ENCODE measurements at regions not wholly inside any gene's neighbourhood (a gene's known extent, or its start where the extent isn't known, plus 50 kb on each side); places are given as distances from the start of the nearest gene placed in this dataset.
"Not testable (repeated sequence)": the region's sequence is repeated elsewhere in the genome, so short reads cannot be mapped to it uniquely, and the experiment has no call there.

GRCh38 chr6:92977018-92977417 lies 442.3 kb downstream of the EPHA7 start:
- H3K4me1 ChIP-seq, result no peaks in the 10 kb centered on the region
- FAIRE-seq (no peak), ATAC-seq (no peak), DNase-seq (no peak)
- H3K27ac ChIP-seq, result no peak overlapping the region
- H3K36me3 ChIP-seq, result no peaks in the 10 kb centered on the region
- no peaks in the 10 kb centered on the region for H3K9me3 ChIP-seq
- H3K27me3 ChIP-seq, result no peaks in the 10 kb centered on the region
- intact Hi-C loops (cut with DNase I), result no loop called here
- H3K4me3 ChIP-seq, result no peak overlapping the region
- no peak for TF ChIP-seq CTCF (IDR thresholded peaks at IDR 0.05)
- 4 to 15% methylated on average over 1 of the region's 1 CpG for WGBS, 2 donors

- no peak overlapping the region for H3K4me3 ChIP-seq
- intact Hi-C loops (cut with DNase I), result no loop called here
- FAIRE-seq, result no peak
Measured at GRCh38 chr6:92967362-92967761, 452.0 kb downstream of the EPHA7 start.

DNA sequence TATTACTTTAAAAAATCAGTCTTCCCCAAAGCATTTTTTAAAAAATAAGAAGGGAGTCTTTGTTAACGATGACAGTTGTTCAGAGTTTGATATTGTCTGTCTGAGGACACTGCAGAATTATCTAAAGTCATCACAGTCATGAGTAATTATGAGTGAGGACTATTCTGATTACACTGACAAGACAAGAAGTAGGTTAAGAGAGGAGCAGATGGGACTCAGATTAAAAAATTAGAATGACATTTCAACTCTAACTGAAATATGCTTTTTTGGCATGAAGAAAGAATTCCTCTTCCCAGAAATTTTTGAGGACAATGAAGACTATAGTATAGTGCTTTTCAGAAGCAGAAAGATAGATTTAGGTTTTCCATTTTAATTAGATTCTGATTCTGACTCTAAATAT lies 456.5 kb downstream of the EPHA7 start:
- TF ChIP-seq CTCF (IDR thresholded peaks at IDR 0.05), result no peak
- Histone ChIP-seq H3K9me3 (no peaks in the 10 kb centered on the region), H3K4me3 (no peak overlapping the region), H3K36me3 (no peaks in the 10 kb centered on the region), H3K27me3 (no peaks in the 10 kb centered on the region), H3K27ac (no peak overlapping the region), H3K4me1 (no peaks in the 10 kb centered on the region)
- FAIRE-seq (no peak), DNase-seq (no peak), ATAC-seq (no peak)
- 41 to 63% methylated on average over 1 of the region's 1 CpG for WGBS, 2 donors
- intact Hi-C loops (cut with DNase I), result no loop called here

More at GRCh38 chr6:92967362-92967761, 452.0 kb downstream of the EPHA7 start:
- H3K36me3 ChIP-seq, result no peaks in the 10 kb centered on the region
- H3K4me1 ChIP-seq, result no peaks in the 10 kb centered on the region
- no peaks in the 10 kb centered on the region for H3K9me3 ChIP-seq
- ATAC-seq (no peak), DNase-seq (no peak)
- TF ChIP-seq CTCF (IDR thresholded peaks at IDR 0.05), result no peak
- H3K27me3 ChIP-seq, result no peaks in the 10 kb centered on the region
- no peak overlapping the region for H3K27ac ChIP-seq

- ATAC-seq; H3K27me3 ChIP-seq; H3K27ac ChIP-seq; FAIRE-seq; intact Hi-C loops (cut with DNase I); H3K4me1 ChIP-seq; H3K36me3 ChIP-seq; H3K4me3 ChIP-seq; H3K9me3 ChIP-seq: not testable (repeated sequence)
- 70 to 83% methylated on average over 7 of the region's 7 CpGs for WGBS, 2 donors
- peak in 1 of 6 donors; percentile 34 for DNase-seq
Measured at GRCh38 chr6:92952111-92952510, 467.2 kb downstream of the EPHA7 start.

GRCh38 chr6:92945799-92946198 lies 473.6 kb downstream of the EPHA7 start:
- WGBS, 2 donors, result 81 to 94% methylated on average over 3 of the region's 3 CpGs
- FAIRE-seq, result no peak

More at GRCh38 chr6:92945799-92946198, 473.6 kb downstream of the EPHA7 start:
- DNase-seq (no peak), ATAC-seq (no peak)
- Histone ChIP-seq H3K27me3 (no peaks in the 10 kb centered on the region), H3K9me3 (no peaks in the 10 kb centered on the region), H3K27ac (no peak overlapping the region), H3K36me3 (no peaks in the 10 kb centered on the region), H3K4me3 (no peak overlapping the region), H3K4me1 (no peaks in the 10 kb centered on the region)
- intact Hi-C loops (cut with DNase I), result no loop called here
- no peak for TF ChIP-seq CTCF (IDR thresholded peaks at IDR 0.05)
